ENCODE measurements at regions not wholly inside any gene's neighbourhood (a gene's known extent, or its start where the extent isn't known, plus 50 kb on each side); places are given as distances from the start of the nearest gene placed in this dataset.
A peak's percentile ranks its signal among the peaks of the same experiment; 100 is the strongest.
"Not testable (repeated sequence)": the region's sequence is repeated elsewhere in the genome, so short reads cannot be mapped to it uniquely, and the experiment has no call there.

DNA sequence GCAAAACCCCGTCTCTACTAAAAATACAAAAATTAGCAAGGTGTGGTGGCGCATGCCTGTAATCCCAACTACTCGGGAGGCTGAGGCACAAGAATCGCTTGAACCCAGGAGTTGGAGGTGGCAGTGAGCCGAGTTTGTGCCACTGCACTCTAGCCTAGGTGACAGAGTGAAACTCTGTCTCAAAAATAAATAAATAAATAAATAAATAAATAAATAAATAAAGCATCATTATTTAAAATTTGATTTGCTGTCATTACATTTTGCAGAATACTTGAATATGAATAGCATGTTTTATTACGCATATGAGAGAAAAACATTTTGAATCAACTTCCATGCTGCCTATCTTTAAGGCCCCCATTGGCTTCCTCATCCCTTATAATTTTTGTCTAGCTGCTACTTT, 53.4 kb upstream of the MED14 start:
- H3K27ac ChIP-seq (ENCODE audit: low read depth, low read length); H3K4me1 Mint-ChIP-seq; POLR2A ChIA-PET; DNase-seq; H3K4me3 ChIP-seq (ENCODE audit: low read length); H3K9me3 Mint-ChIP-seq; H3K36me3 ChIP-seq (ENCODE audit: insufficient read depth, low read length); H3K4me3 Mint-ChIP-seq; H3K4me1 ChIP-seq (ENCODE audit: insufficient read depth, low read length); H3K27me3 ChIP-seq (ENCODE audit: insufficient read depth, low read length, poor library complexity, severe bottlenecking); H3K9me3 ChIP-seq (ENCODE audit: low read length); H3K27ac Mint-ChIP-seq; CTCF ChIA-PET; H3K36me3 Mint-ChIP-seq: not testable (repeated sequence)
- H3K27me3 Mint-ChIP-seq, result peaks cover 0 to 16% of the 10 kb centered on the region in 2 donors

DNA sequence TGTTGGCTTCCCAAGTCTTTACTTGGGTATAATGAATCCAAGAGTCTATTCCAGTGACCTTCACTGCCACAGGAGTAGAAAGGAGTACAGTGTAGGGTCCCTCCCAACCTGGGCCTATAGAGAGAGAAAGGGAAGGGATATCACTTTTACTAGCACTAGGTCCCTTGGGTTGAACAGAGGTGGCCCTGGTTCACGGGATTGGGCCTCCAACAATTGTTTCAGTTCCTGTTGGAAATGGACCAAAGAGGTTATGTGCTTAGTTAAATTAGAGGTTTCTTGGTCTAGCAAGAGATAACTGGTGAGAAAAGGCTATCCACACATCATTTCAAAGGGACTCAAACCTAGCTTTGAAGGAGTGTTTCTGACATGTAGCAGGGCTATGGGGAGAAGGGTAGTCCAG, 57.1 kb upstream of the MED14 start:
- Histone ChIP-seq H3K4me1 (ENCODE audit: insufficient read depth, low read length) (no peaks in the 10 kb centered on the region), H3K4me3 (ENCODE audit: low read length) (no peak overlapping the region), H3K36me3 (ENCODE audit: insufficient read depth, low read length) (no peaks in the 10 kb centered on the region), H3K27ac (ENCODE audit: low read depth, low read length) (no peak overlapping the region), H3K9me3 (ENCODE audit: low read length) (no peaks in the 10 kb centered on the region), H3K27me3 (ENCODE audit: insufficient read depth, low read length, poor library complexity, severe bottlenecking) (no peaks in the 10 kb centered on the region)
- Mint-ChIP-seq H3K9me3 (no peaks in the 10 kb centered on the region), H3K27me3 (peaks cover 3 to 22% of the 10 kb centered on the region in 2 donors), H3K4me1 (peaks cover 0 to 3% (median 2%) of the 10 kb centered on the region in 3 donors), H3K27ac (peak overlapping the region in 1 of 8 donors; percentile 48), H3K36me3 (no peaks in the 10 kb centered on the region), H3K4me3 (no peak overlapping the region)
- DNase-seq, result no peak
- POLR2A ChIA-PET, result no interaction called here
- CTCF ChIA-PET, result interaction anchor here (4.0 to 4.5 kb wide), 2 partner anchors 141 to 247 kb away, joined by 23 to 54 read pairs; no protein-coding TSS in a partner anchor

DNA sequence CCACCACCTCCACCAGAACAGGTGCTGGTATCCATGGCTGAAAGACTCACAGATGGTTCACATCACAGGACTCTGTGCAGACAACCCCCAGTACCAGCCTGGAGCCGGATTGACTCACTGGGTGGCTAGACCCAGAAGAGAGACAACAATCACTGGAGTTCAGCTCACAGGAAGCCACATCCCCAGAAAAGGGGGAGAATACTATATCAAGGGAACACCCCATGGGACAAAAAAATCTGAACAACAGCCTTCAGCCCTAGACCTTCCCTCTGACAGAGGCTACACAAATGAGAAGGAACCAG, 59.4 kb upstream of the MED14 start:
- CTCF ChIA-PET, result interaction anchor here (1.1 to 4.5 kb wide), 5 partner anchors 108 to 321 kb away, joined by 3 to 54 read pairs (median 7); partner anchors contain the start of gene CXorf38
- H3K9me3 Mint-ChIP-seq; H3K27ac ChIP-seq (ENCODE audit: low read depth, low read length); H3K4me3 ChIP-seq (ENCODE audit: low read length); H3K4me3 Mint-ChIP-seq; H3K4me1 ChIP-seq (ENCODE audit: insufficient read depth, low read length); H3K36me3 ChIP-seq (ENCODE audit: insufficient read depth, low read length); POLR2A ChIA-PET; H3K27ac Mint-ChIP-seq; DNase-seq; H3K27me3 ChIP-seq (ENCODE audit: insufficient read depth, low read length, poor library complexity, severe bottlenecking); H3K4me1 Mint-ChIP-seq; H3K36me3 Mint-ChIP-seq; H3K9me3 ChIP-seq (ENCODE audit: low read length): not testable (repeated sequence)
- H3K27me3 Mint-ChIP-seq, result peaks cover 3 to 25% of the 10 kb centered on the region in 2 donors

- H3K27ac Mint-ChIP-seq; H3K4me1 Mint-ChIP-seq; H3K27ac ChIP-seq (ENCODE audit: low read depth, low read length); H3K27me3 ChIP-seq (ENCODE audit: insufficient read depth, low read length, poor library complexity, severe bottlenecking); CTCF ChIA-PET; H3K9me3 ChIP-seq (ENCODE audit: low read length); H3K4me3 Mint-ChIP-seq; H3K4me1 ChIP-seq (ENCODE audit: insufficient read depth, low read length); H3K9me3 Mint-ChIP-seq; H3K4me3 ChIP-seq (ENCODE audit: low read length); H3K27me3 Mint-ChIP-seq; DNase-seq; H3K36me3 Mint-ChIP-seq; POLR2A ChIA-PET; H3K36me3 ChIP-seq (ENCODE audit: insufficient read depth, low read length): not testable (repeated sequence)
These were observed 64.4 kb upstream of the MED14 start for GRCh38 chrX:40799745-40800144.

DNA sequence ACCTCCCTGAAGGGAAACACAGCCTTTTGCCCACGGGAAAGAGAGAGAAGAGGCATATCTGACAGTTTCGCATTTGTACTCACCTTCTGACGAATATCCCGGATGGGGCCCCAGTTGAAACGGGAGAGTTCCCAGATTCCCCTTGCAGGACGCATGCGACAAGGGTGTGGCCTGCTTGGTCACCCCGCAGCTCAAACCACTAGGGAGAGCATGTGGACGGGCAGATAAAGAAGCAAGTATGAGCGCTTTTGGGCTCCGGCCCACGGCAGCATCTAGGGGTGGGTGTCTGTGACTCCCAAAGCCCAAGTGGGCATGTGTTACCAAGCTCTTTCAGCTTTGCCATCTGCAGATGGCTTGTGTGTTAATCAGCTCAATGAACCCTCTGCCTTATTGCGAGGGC, 70.1 kb upstream of the MED14 start:
- H3K27me3 ChIP-seq (ENCODE audit: insufficient read depth, low read length, poor library complexity, severe bottlenecking), result no peaks in the 10 kb centered on the region
- no peak overlapping the region for H3K4me3 Mint-ChIP-seq
- no peaks in the 10 kb centered on the region for H3K36me3 Mint-ChIP-seq
- no peaks in the 10 kb centered on the region for H3K9me3 Mint-ChIP-seq
- H3K27me3 Mint-ChIP-seq, result peaks cover 0 to 7% of the 10 kb centered on the region in 2 donors
- H3K27ac ChIP-seq (ENCODE audit: low read depth, low read length), result no peak overlapping the region
- POLR2A ChIA-PET, result no interaction called here
- H3K9me3 ChIP-seq (ENCODE audit: low read length), result no peaks in the 10 kb centered on the region
- no peak overlapping the region for H3K27ac Mint-ChIP-seq
- no peaks in the 10 kb centered on the region for H3K36me3 ChIP-seq (ENCODE audit: insufficient read depth, low read length)
- DNase-seq, result no peak
- no peaks in the 10 kb centered on the region for H3K4me1 Mint-ChIP-seq
- H3K4me1 ChIP-seq (ENCODE audit: insufficient read depth, low read length), result no peaks in the 10 kb centered on the region
- CTCF ChIA-PET, result no interaction called here
- no peak overlapping the region for H3K4me3 ChIP-seq (ENCODE audit: low read length)

DNA sequence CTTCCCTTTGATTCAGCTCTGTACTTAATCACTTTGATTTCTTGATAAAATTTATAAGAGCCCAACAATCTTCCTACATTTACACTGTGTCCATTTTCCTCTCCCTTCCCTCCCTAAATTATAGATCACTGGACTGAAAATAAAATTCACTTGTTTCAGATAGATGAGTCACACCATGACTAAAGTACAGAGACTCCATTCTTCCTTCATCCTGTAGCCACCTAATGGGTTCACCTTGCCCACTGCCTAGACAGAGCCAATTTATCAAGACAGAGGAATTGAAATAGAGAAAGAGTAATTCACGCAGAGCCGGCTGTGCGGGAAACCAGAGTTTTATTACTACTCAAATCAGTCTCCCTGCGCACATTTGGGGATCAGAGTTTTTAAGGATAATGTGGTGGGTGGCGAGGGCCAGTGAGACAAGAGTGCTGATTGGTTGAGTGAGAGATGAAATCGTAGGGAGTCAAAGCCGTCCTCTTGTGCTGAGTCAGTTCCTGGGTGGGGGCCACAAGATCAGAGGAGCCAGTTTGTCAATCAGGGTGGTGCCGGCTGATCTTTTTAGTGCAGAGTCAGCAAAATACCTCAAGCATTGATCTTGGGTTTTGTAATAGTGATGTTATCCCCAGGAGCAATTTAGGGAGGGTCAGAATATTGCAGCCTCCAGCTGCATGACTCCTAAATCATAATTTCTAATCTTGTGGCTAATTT, 71.3 kb upstream of the MED14 start:
- Histone ChIP-seq H3K9me3 (ENCODE audit: low read length) (no peaks in the 10 kb centered on the region), H3K4me1 (ENCODE audit: insufficient read depth, low read length) (no peaks in the 10 kb centered on the region), H3K27me3 (ENCODE audit: insufficient read depth, low read length, poor library complexity, severe bottlenecking) (no peaks in the 10 kb centered on the region), H3K4me3 (ENCODE audit: low read length) (no peak overlapping the region), H3K27ac (ENCODE audit: low read depth, low read length) (no peak overlapping the region), H3K36me3 (ENCODE audit: insufficient read depth, low read length) (no peaks in the 10 kb centered on the region)
- Mint-ChIP-seq H3K4me1 (no peaks in the 10 kb centered on the region), H3K36me3 (no peaks in the 10 kb centered on the region), H3K27me3 (peaks cover 0 to 11% of the 10 kb centered on the region in 2 donors), H3K4me3 (no peak overlapping the region), H3K27ac (no peak overlapping the region), H3K9me3 (no peaks in the 10 kb centered on the region)
- ChIA-PET CTCF (no interaction called here), POLR2A (no interaction called here)
- DNase-seq, result no peak

DNA sequence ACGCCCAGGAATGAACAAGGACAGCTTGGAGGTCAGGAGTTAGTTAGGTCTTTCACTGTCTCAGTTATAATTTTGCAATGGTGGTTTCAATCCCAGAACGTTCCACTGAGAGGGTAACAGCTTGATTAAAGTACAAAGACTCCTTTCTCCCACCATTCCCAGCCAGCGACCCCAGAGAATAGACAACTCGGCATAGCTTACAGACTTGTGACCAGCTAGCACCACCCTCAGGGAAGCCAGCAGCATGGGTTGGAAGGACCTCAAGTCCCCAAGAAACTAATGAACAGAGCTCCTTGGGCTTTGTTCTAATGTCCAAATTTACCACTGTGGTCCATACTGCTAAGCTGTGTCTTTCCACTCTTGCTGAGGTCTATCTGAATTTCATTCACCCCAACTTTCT, 72.0 kb upstream of the MED14 start:
- Mint-ChIP-seq H3K9me3 (no peaks in the 10 kb centered on the region), H3K27me3 (peaks cover 0 to 11% of the 10 kb centered on the region in 2 donors), H3K4me1 (no peaks in the 10 kb centered on the region), H3K4me3 (no peak overlapping the region), H3K27ac (no peak overlapping the region), H3K36me3 (no peaks in the 10 kb centered on the region)
- no peak overlapping the region for H3K4me3 ChIP-seq (ENCODE audit: low read length)
- CTCF ChIA-PET, result no interaction called here
- no peak overlapping the region for H3K27ac ChIP-seq (ENCODE audit: low read depth, low read length)
- POLR2A ChIA-PET, result no interaction called here
- H3K36me3 ChIP-seq (ENCODE audit: insufficient read depth, low read length), result no peaks in the 10 kb centered on the region
- no peak for DNase-seq
- no peaks in the 10 kb centered on the region for H3K4me1 ChIP-seq (ENCODE audit: insufficient read depth, low read length)
- no peaks in the 10 kb centered on the region for H3K9me3 ChIP-seq (ENCODE audit: low read length)
- no peaks in the 10 kb centered on the region for H3K27me3 ChIP-seq (ENCODE audit: insufficient read depth, low read length, poor library complexity, severe bottlenecking)

GRCh38 chrX:40808203-40808602, 72.9 kb upstream of the MED14 start:
- H3K36me3 ChIP-seq (ENCODE audit: insufficient read depth, low read length), result no peaks in the 10 kb centered on the region
- no peaks in the 10 kb centered on the region for H3K4me1 ChIP-seq (ENCODE audit: insufficient read depth, low read length)
- H3K9me3 ChIP-seq (ENCODE audit: low read length), result no peaks in the 10 kb centered on the region
- H3K27ac ChIP-seq (ENCODE audit: low read depth, low read length), result no peak overlapping the region
- Mint-ChIP-seq H3K4me3 (no peak overlapping the region), H3K27ac (no peak overlapping the region), H3K36me3 (no peaks in the 10 kb centered on the region), H3K9me3 (no peaks in the 10 kb centered on the region), H3K27me3 (peaks cover 0 to 7% of the 10 kb centered on the region in 2 donors), H3K4me1 (no peaks in the 10 kb centered on the region)
- ChIA-PET POLR2A (no interaction called here), CTCF (no interaction called here)
- no peaks in the 10 kb centered on the region for H3K27me3 ChIP-seq (ENCODE audit: insufficient read depth, low read length, poor library complexity, severe bottlenecking)
- DNase-seq, result no peak
- H3K4me3 ChIP-seq (ENCODE audit: low read length), result no peak overlapping the region

- POLR2A ChIA-PET, result no interaction called here
- H3K27me3 ChIP-seq (ENCODE audit: insufficient read depth, low read length, poor library complexity, severe bottlenecking), result no peaks in the 10 kb centered on the region
- H3K4me1 Mint-ChIP-seq, result no peaks in the 10 kb centered on the region
- H3K36me3 ChIP-seq (ENCODE audit: insufficient read depth, low read length), result no peaks in the 10 kb centered on the region
- CTCF ChIA-PET, result no interaction called here
- no peak overlapping the region for H3K4me3 Mint-ChIP-seq
- H3K36me3 Mint-ChIP-seq, result no peaks in the 10 kb centered on the region
- no peak overlapping the region for H3K4me3 ChIP-seq (ENCODE audit: low read length)
- no peaks in the 10 kb centered on the region for H3K9me3 ChIP-seq (ENCODE audit: low read length)
- H3K27ac ChIP-seq (ENCODE audit: low read depth, low read length), result no peak overlapping the region
- no peaks in the 10 kb centered on the region for H3K9me3 Mint-ChIP-seq
- H3K27me3 Mint-ChIP-seq, result peaks cover 0 to 7% of the 10 kb centered on the region in 2 donors
- H3K27ac Mint-ChIP-seq, result no peak overlapping the region
- no peaks in the 10 kb centered on the region for H3K4me1 ChIP-seq (ENCODE audit: insufficient read depth, low read length)
- no peak for DNase-seq
These were observed 73.9 kb upstream of the MED14 start for GRCh38 chrX:40809210-40809609.
